GM21381 (cell line): ENCODE measurements at regions not wholly inside any gene's neighbourhood (a gene's known extent, or its start where the extent isn't known, plus 50 kb on each side); places are given as distances from the start of the nearest gene placed in this dataset.
"Not testable (repeated sequence)": the region's sequence is repeated elsewhere in the genome, so short reads cannot be mapped to it uniquely, and the experiment has no call there.

Source experiments
- ATAC-seq: cut with Tn5 transposase; IDR thresholded peaks from one replicate; pipeline ENCODE4 v1.9.1; 2021; ENCODE audit warnings: mild to moderate bottlenecking, moderate library complexity; ENCODE audit not compliant: unreplicated experiment

- not testable (repeated sequence) for ATAC-seq
These were observed 210.8 kb downstream of the CCDC74A start for GRCh38 chr2:131738533-131738932.

- ATAC-seq = not testable (repeated sequence)
These were observed 211.3 kb downstream of the CCDC74A start for GRCh38 chr2:131738996-131739434.

GRCh38 chr2:131753640-131754561 lies 226.2 kb downstream of the CCDC74A start:
- ATAC-seq = no peak

- no peak for ATAC-seq
These were observed 227.4 kb downstream of the CCDC74A start for GRCh38 chr2:131754929-131755720.

- no peak for ATAC-seq
These were observed 228.6 kb downstream of the CCDC74A start for GRCh38 chr2:131756141-131756907.

- ATAC-seq = not testable (repeated sequence)
These were observed 231.3 kb downstream of the CCDC74A start for GRCh38 chr2:131758941-131759340.

GRCh38 chr2:131774955-131775555 lies 247.4 kb downstream of the CCDC74A start:
- ATAC-seq = not testable (repeated sequence)

GRCh38 chr2:131775903-131776506 lies 248.3 kb downstream of the CCDC74A start:
- not testable (repeated sequence) for ATAC-seq

- not testable (repeated sequence) for ATAC-seq
These were observed 252.8 kb downstream of the CCDC74A start for GRCh38 chr2:131780446-131780845.

GRCh38 chr2:131801210-131801744 lies 273.6 kb downstream of the CCDC74A start:
- no peak for ATAC-seq

- ATAC-seq = peak; percentile 96
These were observed 274.2 kb downstream of the CCDC74A start for GRCh38 chr2:131801745-131802350.

GRCh38 chr2:131802351-131802836 lies 274.7 kb downstream of the CCDC74A start:
- ATAC-seq = not testable (repeated sequence)

- not testable (repeated sequence) for ATAC-seq
These were observed 275.5 kb downstream of the CCDC74A start for GRCh38 chr2:131803237-131803636.

- not testable (repeated sequence) for ATAC-seq
These were observed 284.9 kb downstream of the CCDC74A start for GRCh38 chr2:131812605-131813004.

- not testable (repeated sequence) for ATAC-seq
These were observed 285.7 kb downstream of the CCDC74A start for GRCh38 chr2:131813378-131813777.

- ATAC-seq = not testable (repeated sequence)
These were observed 290.7 kb downstream of the CCDC74A start for GRCh38 chr2:131818267-131818973.

- not testable (repeated sequence) for ATAC-seq
These were observed 294.6 kb downstream of the CCDC74A start for GRCh38 chr2:131822237-131822721.

- not testable (repeated sequence) for ATAC-seq
These were observed 295.4 kb downstream of the CCDC74A start for GRCh38 chr2:131823058-131823457.
